Activated CD4-positive, alpha-beta T cell treated with anti-CD3 and anti-CD28 coated beads for 48 hours (primary cell): ENCODE measurements at regions not wholly inside any gene's neighbourhood (a gene's known extent, or its start where the extent isn't known, plus 50 kb on each side); places are given as distances from the start of the nearest gene placed in this dataset.
A peak's percentile ranks its signal among the peaks of the same experiment; 100 is the strongest.
"Not testable (repeated sequence)": the region's sequence is repeated elsewhere in the genome, so short reads cannot be mapped to it uniquely, and the experiment has no call there.

Experiments used
- DNase-seq: peaks from one replicate; pipeline ENCODE4 v3.0.0-alpha.2; 2020

DNA sequence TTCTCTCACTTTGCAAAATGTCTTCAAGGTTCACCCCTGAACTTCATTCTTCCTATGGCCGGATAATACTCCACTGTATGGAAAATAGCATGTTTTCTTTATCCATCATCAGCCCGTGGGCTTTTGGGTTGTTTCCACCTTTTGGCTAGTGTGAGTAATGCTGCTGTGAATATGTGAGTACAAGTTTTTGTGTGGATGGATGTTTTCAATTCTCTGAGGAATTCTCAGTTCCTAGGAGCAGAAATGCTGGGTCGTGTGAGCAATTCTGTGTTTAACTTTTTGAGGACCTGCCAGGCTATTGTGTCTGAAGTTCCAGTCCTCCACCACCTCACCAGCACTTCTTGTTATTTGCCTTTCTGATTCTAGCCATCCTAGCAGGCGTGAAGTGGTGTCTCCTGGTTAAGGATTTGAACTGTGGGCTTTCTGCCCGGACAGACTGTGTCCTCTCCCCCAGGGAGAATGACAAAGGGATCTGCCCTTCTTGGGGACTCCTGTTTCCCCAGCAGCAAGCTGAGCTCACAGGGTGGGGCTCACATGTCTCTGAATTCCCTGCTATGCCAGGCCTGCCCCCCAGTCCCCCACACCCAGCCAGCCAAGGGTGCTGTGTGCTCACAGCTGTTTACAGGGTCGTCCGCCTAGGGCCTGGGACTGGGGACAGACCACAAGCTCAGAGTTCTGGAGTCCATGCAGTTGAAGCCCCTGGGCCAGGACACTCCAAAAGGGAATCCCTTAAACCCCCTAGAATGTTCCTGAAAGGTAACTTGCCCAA is 92.2 kb upstream of the CIBAR2 start:
- no peak for DNase-seq

DNA sequence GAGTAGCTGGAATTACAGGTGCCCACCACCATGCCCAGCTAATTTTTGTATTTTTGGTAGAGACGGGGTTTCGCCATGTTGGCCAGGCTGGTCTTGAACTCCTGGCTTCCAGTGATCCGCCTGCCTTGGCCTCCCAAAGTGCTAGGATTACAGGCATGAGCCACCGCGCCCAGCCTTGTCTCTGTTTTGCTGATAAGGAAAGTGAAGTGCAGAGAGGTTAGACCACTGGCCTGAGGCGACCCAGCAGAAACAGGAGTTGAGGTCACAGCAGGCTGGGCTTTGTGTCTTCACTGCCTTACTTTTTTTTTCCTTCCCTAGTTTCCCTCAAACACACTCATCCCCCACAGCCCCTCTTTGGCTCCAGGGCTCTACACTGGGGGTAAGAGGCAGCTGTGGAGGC is 93.0 kb upstream of the CIBAR2 start:
- DNase-seq = not testable (repeated sequence)

DNA sequence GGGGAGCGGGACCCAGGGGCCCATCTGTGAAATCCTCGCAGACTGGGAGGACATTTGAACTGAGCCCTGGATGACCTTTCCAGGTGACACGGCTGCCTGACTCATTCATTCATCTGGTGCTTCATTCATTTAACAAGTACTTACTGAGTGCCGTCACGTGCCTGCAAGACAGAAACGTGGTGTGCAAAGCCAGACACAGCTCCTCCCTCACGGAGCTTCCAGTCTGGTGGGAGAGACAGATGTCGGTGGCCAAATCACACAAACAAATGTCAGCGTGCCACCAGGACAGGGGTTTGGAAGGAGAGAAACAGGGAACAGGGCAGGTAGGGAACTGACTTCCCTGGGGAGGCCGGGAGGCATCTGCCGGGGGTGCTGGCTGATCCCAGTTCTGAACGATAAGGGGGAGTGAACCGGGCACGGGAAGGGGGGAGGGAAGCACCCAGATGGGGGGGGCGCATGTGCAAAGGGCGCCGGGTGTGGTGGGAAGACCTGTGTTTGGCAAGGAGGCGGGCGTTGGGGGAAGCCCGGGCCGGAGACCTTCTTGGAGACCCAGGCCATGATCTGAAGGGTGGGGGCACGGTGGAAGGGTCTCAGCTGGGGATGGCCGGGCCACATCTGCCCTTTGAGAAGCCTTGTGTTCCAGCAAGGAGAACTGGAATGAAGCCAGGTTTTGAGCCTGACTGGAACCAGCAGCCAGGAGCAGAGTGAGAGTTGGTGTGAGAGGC is 93.6 kb upstream of the CIBAR2 start:
- DNase-seq = no peak

DNA sequence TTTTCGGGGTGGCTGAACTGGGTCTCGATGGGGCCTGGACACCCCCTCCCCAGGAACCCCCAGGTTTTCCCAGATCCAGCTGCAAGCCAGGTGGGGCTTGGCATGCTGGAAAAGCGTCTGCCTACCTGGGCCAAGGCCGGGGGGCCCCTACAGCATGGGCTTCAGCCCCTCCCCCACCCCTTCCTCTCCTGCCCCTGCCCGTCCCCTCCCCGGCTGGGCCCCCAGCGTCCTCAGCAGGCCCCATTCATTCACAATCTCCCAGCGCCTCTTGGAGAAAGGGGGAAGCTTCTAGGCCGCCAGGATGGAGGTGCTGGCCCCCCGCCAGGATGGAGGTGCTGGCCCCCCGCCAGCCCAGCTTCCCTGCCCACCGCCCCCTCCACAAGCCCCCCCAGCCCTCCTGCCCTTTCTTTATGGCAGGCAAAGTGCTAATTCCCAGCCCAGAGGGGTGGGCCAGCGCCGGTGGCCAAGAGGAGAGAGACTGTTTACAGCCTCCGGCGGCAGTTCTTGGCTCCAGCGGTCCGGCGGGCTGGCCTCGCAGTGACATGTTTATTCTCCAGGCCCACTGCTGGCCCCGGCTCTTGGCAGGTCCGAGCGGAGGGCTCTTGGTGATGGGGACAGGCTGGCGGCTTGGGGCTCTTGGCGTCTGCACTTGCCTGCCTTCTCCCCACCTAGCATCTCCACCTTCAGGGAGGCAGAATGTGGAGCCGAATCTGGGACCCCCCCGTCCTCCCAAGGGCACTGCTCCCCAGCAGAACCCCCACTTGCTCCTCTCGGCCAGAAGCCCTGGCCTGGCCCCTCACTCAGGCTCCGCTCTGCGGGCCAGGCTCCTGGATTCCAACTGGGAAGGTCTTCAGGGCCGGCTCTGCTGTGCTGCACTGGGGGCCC is 94.4 kb upstream of the CIBAR2 start:
- DNase-seq = no peak

DNA sequence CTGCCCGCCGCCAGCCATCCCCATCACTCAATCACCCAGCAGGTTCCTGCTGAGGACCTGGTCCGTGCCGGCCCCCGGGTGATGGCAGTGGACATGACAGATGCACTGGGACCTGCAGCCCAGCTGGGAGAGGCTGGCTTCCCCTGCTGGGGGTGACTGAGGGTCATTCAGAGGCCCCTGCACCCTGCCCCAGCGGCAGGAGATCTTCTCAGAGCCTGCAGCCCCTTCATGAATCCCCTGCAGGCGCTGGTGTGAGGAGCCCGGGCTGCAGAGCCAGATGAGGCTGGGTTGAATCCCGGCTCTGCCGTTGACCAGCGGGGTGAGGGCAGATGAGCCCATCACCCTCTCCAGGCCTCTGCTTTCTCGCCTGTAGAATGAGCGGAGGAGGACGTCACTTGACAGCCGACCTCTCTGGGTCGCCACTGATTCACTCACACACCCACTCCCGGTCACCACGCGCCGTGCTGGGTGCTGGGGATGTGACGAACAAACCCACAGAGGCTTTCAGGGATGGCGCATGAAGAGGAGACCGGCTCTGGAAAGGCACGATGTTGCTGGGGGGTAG is 95.2 kb upstream of the CIBAR2 start:
- DNase-seq = no peak

DNA sequence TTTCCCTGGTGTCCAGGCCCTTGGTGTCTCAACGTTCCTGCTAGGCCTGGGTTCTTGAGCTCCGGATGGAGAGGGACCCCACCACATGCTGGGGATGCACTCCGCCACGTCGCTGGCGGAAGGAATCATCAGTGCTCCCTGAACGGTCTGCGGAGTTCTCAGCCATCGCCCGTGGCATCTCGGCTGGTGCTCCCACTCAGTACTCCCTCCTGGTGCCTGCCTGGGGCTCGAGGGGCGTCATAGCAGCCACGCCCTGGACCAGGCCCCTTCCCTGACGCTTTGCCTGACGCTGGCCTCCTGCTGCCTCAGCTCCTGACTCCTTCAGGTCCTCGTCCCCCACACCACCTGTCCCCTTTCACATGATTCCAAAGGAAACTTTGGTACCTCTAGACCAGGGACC is 95.9 kb upstream of the CIBAR2 start:
- DNase-seq = no peak

DNA sequence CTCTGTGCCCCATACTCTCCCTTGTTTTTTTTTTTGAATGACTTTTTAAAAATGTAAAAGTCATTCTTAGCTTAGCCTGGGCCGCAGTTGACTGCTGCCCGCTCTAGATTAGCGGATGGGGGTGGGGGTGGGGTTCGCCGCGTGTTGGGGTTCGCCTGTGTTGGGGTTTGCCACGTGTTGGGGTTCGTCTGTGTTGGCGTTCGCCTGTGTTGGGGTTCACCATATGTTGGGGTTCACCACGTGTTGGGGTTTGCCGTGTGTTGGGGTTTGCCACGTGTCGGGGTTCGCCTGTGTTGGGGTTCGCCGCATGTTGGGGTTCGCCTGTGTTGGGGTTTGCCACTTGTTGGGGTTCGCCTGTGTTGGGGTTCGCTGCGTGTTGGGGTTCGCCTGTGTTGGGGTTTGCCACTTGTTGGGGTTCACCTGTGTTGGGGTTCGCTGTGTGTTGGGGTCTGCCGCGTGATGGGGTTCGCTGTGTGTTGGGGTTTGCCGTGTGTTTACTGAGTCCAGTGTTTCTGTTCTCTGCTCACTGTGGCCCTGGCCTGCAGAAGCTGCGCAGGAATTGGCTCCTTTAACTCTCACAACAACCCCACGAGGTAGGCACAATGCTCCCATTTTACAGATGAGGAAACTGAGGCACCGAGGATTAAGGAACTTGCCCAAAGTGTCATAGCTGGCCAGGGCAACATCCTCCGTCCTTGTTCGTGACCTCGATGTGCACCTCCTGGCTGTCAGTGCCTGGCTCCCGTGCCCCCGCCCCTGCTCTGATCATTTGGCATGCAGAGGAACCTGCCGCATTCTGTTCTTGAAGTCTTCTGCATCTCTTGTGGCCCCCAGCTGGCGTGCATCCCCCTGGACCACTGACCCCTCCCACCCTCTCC is 96.6 kb upstream of the CIBAR2 start:
- DNase-seq = no peak

DNA sequence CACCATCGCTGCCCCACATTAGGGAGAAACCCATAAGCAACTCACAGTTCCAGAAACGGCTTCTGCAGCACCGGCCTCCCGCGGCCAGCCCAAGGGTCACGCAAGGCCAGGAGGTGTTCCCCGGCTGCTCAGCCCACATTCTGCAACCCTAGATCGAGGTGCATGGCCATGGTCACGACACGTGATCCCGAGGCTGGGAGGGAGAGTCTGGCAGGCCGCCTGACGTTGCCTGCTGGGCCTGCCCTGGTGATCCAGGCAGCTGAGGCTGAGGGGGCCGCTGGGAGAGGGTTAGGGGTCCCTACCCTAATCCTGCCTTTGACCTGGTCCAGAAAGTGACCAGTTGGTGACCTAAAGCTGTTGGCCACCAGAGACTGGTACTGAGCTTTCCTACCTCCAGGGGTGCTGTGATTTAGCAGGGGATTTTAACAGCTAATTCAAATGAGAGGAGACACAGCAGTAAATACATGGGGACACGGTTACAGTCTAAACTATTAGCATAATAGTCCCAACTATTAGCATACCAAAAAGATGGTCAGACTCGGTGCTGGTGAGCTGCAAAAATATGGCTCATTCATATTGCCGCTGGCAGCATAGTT is 97.4 kb upstream of the CIBAR2 start:
- no peak for DNase-seq

DNA sequence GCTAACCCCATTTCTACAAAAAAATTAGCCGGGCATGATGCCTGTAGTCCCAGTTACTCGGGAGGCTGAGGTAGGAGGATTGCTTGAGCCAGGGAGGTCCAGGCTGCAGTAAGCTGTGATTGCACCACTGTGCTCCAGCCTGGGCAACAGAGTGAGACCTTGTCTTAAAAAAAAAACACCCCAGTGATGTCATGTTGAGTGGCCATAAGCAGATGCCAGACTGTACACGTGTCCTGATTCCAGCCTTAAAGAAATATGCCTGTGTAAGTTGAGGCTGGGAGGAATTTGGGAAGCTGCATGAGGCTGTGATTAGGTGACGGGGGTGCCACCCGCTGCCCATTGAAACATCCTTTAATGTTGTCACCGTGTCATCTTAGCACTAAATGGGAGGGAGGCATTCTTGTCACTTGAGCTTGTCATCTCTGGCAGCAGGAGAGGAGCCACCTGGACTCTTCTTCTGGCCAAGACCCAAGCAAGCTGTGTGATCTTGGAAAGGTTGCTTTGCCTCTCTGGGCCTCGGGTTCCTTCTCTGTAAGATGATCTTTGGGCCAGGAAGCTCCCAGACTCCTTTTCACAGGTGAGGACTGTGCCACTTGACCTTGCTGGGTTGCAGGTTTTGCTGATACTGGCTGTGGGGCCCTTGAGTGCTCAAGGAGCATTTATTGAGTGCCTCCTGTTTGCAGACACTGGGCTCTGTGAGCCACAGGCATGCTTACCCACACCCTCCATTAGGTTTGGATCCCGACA is 98.3 kb upstream of the CIBAR2 start:
- no peak for DNase-seq

DNA sequence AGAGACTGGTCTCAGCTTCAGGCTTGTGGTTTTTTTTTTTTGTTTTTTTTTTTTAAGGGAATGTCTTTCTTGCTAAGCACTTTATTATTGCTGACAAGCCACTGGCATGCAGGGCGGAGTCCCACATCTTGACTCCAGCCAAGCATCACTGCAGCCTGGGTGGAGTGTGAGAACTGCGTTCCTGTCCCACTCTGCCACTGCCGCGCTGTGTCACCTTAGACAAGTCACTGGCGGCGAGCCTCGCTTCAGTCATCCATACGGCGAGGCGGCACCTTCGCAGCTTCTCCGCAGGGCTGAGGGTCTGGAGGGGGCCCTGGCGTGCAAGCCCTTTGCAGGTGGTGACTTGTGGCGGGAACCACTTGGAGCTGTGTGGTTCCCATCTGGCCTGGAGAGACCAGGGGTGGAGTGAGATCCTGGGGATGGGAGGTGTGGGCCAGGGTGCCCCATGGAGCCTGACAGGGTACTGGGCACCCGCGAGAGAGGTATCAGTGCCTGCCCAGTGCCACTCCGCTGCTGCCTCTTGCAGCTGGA is 99.1 kb upstream of the CIBAR2 start:
- no peak for DNase-seq

DNA sequence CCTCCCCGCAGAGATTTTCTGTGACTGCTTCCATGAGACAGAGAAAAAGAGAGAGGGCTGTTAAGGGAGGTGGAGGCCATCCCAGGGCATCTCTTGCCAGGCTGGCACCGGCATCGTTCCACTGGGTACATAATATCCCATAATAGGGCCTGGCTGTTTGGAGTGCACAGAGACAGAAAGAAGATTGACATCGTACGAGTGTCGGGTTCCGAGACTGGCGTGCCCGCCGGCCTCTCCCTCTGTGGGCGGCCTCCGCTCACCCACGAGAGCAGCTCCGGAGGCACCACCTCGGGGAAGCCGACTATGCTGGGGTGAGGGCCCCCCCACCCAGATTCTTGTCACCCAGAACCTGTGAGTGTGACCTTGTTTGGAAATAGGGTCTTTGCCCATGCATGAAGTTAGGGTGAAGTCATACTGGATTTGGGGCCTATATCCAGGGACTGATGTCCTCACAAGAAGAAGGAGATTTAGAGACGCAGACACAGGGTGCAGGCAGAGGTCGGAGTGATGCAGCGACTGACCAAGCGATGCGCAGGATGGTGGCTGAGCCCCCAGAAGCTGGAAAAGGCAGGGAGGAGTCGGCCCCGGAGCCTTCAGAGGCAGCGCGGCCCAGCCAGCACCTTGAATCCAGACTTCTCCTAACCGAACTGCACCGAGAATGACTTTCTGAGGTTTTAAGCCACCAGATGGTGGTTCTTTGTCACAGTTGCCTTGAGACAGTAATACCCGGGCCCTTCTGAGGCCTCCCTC is 101.8 kb upstream of the CIBAR2 start:
- DNase-seq = no peak

DNA sequence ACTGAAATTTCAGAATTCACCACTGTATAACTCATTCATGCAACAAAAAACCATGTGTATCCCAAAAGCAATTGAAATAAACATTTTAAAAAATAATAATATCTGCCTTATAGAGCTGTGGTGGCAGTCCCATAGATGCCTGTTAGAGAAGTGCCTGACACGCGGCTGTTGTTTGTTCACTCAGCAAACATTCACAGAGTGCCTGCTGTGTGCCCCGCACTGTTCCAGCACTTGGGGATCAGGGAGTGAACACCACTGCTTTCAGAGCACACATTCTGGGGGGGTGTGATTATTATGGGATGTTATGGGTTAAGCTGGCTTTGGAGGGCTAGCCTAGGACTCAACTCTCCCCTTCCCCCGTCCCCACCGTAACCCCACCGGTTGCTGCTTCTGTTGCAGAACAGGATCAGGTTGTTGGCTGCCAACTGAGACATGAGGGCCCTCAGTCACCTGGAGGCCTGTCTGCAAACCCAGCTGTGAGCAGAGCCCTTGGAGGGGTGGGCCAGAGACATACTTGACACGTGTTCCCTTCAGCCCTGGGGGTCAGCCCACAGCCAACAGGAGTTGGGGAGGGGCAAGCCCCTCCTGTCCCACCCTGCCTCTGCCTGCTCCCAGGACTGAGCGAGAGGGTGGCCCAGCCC is 103.3 kb upstream of the CIBAR2 start:
- no peak for DNase-seq

DNA sequence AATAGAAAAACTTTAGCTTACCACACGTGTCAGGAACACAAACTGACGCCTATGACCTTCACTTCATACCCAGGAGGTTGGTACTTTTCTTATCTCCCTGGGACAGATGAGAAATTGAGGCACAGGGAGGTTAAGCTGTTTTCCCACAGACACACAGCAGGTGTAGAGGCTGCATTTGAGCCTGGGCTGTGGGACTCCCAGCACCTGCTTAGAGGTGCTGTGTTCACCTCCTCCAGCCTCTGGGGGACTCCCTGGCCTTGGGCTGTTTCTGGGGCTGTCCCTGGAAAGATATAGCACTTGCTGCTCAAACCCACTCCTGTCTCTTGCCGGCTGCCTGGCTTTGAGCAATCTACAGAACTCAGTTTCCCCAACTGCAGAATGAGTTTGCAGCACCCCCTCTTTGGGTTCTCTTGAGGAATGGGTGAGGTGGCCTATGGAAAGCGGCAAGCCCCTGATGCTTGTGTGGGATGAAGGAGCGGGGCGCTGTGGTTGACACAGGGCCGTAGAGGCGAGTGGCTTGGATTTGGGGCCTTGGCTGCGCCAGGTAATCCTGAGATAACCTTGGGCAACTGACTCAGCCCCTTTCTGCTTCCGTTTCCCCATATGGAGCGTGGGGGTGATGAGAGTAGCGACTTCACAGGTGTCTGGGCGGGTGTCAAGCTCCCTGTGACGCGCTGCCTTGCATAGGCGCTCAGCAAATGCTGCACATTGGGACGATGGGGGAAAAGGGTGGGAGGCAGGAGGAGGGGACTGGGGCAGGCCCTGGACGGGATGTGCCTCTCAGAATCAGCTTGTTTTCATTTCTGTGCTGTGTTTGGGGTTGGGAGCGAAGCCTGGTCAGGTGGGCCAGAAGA is 104.5 kb upstream of the CIBAR2 start:
- DNase-seq = peak; percentile 33

DNA sequence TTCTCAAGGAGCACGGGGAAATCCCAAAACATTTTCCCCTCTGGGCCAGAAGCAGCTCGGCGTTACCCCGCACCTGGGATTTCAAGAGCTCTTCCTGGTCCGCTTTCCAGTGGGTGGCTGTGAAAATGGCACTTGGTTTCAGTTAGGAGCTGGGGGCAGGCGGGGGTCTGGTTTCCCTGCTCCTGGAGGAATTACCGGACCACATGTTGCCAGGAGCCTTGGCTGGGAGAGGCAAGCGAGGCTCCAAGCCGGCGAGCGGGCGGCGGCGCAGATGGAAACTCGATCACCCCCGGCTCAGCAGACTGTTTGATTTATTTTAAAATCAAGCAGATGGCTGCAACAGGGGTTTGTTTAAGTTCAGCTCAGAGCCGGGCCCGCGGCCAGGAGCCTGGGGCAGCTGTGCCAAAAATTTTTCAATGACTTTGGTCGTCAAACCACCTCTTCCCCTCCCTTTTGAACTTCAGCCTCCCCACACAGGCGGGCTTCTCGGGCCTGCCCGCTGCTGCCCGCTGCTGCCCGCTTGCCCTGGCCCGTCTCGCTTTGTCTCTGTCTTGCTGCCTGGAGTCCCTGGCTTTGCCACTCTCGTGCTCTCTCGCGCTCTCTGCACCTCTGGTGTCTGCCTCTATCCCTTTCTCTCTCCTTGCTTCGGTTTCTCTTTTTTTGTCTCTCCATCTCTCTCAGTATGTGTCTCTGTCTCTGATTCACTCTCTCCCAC is 108.0 kb upstream of the CIBAR2 start:
- no peak for DNase-seq

DNA sequence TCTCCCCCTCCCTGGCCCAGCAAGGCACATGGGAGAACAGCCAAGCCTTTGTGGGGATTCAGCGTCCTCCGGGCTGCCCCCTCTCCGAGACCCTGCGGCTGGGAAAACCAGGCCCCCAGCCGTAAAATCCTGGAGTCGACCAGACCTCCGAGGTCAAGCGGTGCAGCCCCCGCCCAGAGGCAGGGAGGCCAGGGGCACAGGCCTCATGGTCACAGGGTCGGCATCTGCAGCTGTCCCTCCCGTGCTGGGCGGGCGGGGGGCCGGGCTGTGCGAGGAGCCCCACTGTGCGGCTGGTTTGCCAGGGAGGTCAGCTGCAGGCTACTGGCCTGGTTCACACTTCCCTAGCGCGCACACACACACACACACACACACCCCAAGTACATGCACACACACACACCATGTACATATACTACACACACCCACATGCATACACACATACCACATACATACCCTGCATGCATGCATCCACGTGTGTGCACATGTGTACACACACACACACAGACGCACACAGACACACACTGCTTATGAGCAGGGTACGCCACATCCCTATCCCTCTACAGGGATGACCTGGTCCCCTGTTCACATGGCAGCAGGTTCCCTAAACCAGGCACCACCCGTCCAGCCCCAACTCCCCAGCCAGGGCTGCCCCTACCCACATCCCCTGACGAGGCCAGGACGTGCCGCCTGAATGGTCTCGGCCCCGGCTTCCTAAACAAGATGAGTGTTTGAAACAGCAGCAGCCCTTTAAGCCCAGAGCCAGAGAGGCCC is 108.9 kb upstream of the CIBAR2 start:
- no peak for DNase-seq

DNA sequence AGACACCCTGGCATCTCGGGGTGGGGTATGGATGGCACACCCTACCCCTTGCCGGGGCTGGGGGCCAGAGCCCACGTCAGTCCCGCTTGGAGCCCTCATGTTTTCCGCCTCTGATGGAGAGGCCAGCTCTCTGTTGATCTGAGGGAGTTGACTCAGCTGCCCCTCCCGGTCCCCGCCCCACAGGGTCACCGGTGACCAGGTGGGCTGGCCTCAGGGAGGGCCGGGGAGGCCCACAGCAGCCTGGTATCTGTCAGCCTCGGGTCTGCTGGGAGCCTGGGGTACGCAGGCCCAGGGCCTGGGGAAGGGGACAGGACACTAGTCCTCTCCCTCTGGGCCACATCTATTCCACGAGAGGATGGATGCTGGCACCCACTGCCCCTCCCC is 109.5 kb upstream of the CIBAR2 start:
- no peak for DNase-seq
